ENCODE measurements at regions not wholly inside any gene's neighbourhood (a gene's known extent, or its start where the extent isn't known, plus 50 kb on each side); places are given as distances from the start of the nearest gene placed in this dataset.

GRCh38 chr2:873027-873426 is 77.6 kb upstream of the SNTG2 start:
- no peak for TF ChIP-seq CTCF (IDR thresholded peaks at IDR 0.05)
- no peak for TF ChIP-seq POLR2A (IDR thresholded peaks at IDR 0.05)

Measured in prostate gland (tissue), 2 donors.